OCI-LY1 (cell line): ENCODE measurements at regions not wholly inside any gene's neighbourhood (a gene's known extent, or its start where the extent isn't known, plus 50 kb on each side); places are given as distances from the start of the nearest gene placed in this dataset.

Source experiments
- EZH2 ChIP-seq: fragments of 200-600 bp; sonication (generic), shearing (Covaris generic); IDR thresholded peaks from 2 replicates; pipeline ENCODE4 v1.8.0; 2017; ENCODE audit warnings: borderline replicate concordance, mixed run types, mild to moderate bottlenecking, antibody characterized with exemption, low read length, moderate library complexity, mixed read lengths
- TF ChIP-seq, protein P1 (sequence below): fragments of 200-600 bp; sonication (generic), shearing (Covaris generic); IDR thresholded peaks from 2 replicates; pipeline ENCODE4 v1.5.1; 2017; ENCODE audit warnings: mild to moderate bottlenecking, antibody characterized with exemption, low read length, moderate library complexity, mixed read lengths

DNA sequence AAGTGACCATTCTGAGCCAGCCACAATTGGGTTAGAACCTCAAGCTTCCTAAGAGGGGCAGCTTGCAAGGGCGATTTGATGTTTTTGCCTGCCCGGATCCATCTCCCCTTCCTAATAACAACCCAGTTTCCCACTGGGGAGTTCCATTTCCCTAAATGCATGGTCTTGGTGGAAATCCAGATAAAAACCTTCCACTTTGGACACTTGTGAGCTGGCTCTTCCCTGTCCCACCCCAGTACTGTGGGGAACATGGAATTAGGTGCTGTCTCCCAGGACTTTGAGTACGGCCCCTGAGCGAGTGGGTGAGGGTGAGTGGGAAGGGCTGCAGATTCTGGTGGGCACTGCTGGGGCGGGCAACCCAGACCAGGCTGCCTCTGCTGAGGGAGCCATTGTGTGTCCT lies 122.3 kb downstream of the DDX1 start:
- TF ChIP-seq, protein P1, sequence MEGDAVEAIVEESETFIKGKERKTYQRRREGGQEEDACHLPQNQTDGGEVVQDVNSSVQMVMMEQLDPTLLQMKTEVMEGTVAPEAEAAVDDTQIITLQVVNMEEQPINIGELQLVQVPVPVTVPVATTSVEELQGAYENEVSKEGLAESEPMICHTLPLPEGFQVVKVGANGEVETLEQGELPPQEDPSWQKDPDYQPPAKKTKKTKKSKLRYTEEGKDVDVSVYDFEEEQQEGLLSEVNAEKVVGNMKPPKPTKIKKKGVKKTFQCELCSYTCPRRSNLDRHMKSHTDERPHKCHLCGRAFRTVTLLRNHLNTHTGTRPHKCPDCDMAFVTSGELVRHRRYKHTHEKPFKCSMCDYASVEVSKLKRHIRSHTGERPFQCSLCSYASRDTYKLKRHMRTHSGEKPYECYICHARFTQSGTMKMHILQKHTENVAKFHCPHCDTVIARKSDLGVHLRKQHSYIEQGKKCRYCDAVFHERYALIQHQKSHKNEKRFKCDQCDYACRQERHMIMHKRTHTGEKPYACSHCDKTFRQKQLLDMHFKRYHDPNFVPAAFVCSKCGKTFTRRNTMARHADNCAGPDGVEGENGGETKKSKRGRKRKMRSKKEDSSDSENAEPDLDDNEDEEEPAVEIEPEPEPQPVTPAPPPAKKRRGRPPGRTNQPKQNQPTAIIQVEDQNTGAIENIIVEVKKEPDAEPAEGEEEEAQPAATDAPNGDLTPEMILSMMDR = no peak
- TF ChIP-seq EZH2 = no peak
